Panc1 (cell line): ENCODE measurements at regions not wholly inside any gene's neighbourhood (a gene's known extent, or its start where the extent isn't known, plus 50 kb on each side); places are given as distances from the start of the nearest gene placed in this dataset.

Experiments
- ATAC-seq: fragments of 200-7000 bp; cut with Tn5 transposase; 2 replicates; pipeline ENCODE4 v1.9.1; 2020; ENCODE audit warnings: mild to moderate bottlenecking, moderate library complexity
- BruUV-seq: library from RNA; stranded (reverse); fragments of 400-500 nt; replicated peaks from 2 replicates; lab custom pipeline; 2021; lab: Mats Ljungman, UMichigan
- CTCF ChIA-PET: fragments of 300-600 bp; sonication (Branson Sonifier 250); formaldehyde crosslinking; loops from one replicate; lab custom pipeline; 2022; ENCODE audit warnings: antibody characterized with exemption; lab: Charles Lee
- POLR2A ChIA-PET: fragments of 300-600 bp; sonication (Branson Sonifier 250); formaldehyde crosslinking; loops from one replicate; lab custom pipeline; 2022; ENCODE audit warnings: antibody characterized with exemption; lab: Charles Lee
- DNase-seq: peaks from one replicate; pipeline ENCODE4 v3.0.0-alpha.2; 2010; ENCODE audit warnings: low read depth, low spot score
- H3K27ac ChIP-seq: 2 replicates; pipeline ENCODE4 v1.5.1; 2011; ENCODE audit warnings: mild to moderate bottlenecking, low read length, inconsistent platforms
- H3K27me3 ChIP-seq: fragments of 200-500 bp; sonication (Bioruptor generic); 2 replicates; pipeline ENCODE4 v1.6.0; 2014; ENCODE audit warnings: low read length, inconsistent platforms; ENCODE audit not compliant: control insufficient read depth, insufficient read depth
- H3K36me3 ChIP-seq: fragments of 200-500 bp; sonication (Bioruptor generic); 2 replicates; pipeline ENCODE4 v1.5.1; 2014; ENCODE audit warnings: inconsistent platforms, mild to moderate bottlenecking, low read length, moderate library complexity; ENCODE audit not compliant: control insufficient read depth, insufficient read depth
- H3K4me1 ChIP-seq: 2 replicates; pipeline ENCODE4 v1.5.1; 2011; ENCODE audit warnings: inconsistent platforms, mild to moderate bottlenecking, low read length, moderate library complexity; ENCODE audit not compliant: control insufficient read depth, insufficient read depth
- H3K4me3 ChIP-seq, 2 experiments: 2 replicates each; pipeline ENCODE4 v1.5.1; 2011 to 2012; ENCODE audit warnings: low read depth in 2 of 2, low read length in 2 of 2, mild to moderate bottlenecking in 2 of 2, inconsistent platforms in 1 of 2, moderate library complexity in 1 of 2
- H3K9me3 ChIP-seq: fragments of 200-500 bp; sonication (Bioruptor generic); 2 replicates; pipeline ENCODE4 v1.5.1; 2014; ENCODE audit warnings: low read depth, mild to moderate bottlenecking, inconsistent platforms, low read length, moderate library complexity; ENCODE audit not compliant: control insufficient read depth, insufficient read depth
- CTCF ChIP-seq: fragments of 450-650 bp; IDR thresholded peaks from 2 replicates; pipeline ENCODE4 v1.5.1; 2017; ENCODE audit warnings: mild to moderate bottlenecking
- POLR2AphosphoS5 ChIP-seq: IDR thresholded peaks from 2 replicates; pipeline ENCODE4 v1.6.1; 2012; ENCODE audit warnings: mild to moderate bottlenecking, low read depth, low read length, moderate library complexity
- REST ChIP-seq, 2 experiments: IDR thresholded peaks; 2 replicates each; pipeline ENCODE4 v1.6.1; 2011 to 2012; ENCODE audit warnings: low read depth in 2 of 2, control low read depth in 1 of 2, low read length in 1 of 2, mild to moderate bottlenecking in 1 of 2, moderate library complexity in 1 of 2; ENCODE audit not compliant: insufficient read depth in 1 of 2
- SIN3A ChIP-seq: IDR thresholded peaks from 2 replicates; pipeline ENCODE4 v1.6.1; 2012; ENCODE audit warnings: low read depth, mild to moderate bottlenecking, low read length, moderate library complexity, borderline replicate concordance; ENCODE audit not compliant: insufficient read depth
- TCF7L2 ChIP-seq: IDR thresholded peaks from 2 replicates; pipeline ENCODE4 v1.6.1; 2011; ENCODE audit warnings: mild to moderate bottlenecking, low read depth, low read length, inconsistent platforms
- in situ Hi-C: cut with HindIII; loops from 2 replicates; pipeline ENCODE4 v1.10.0; 2016; ENCODE audit warnings: low sequenced_read_pairs, low pct_unique_long_range_greater_than_20kb
- intact Hi-C: fragments of 100-400 bp; cut with micrococcal nuclease; formaldehyde crosslinking; loops from one replicate; pipeline ENCODE4 v1.10.0; 2022; ENCODE audit not compliant: unreplicated experiment

GRCh38 chr11:119531056-119531455 lies 108.1 kb upstream of the THY1 start:
- no peak for DNase-seq
- ChIA-PET POLR2A (no interaction called here), CTCF (no interaction called here)
- no peaks in the 10 kb centered on the region for H3K36me3 ChIP-seq
- in situ Hi-C loops (no loop called here), intact Hi-C loops (no loop called here)
- TF ChIP-seq REST (IDR thresholded peaks at IDR 0.05; ENCODE audit: insufficient read depth in 1 of 2, low read depth in 2 of 2, low read length in 1 of 2) = no peak
- TF ChIP-seq CTCF = no peak
- no peak for TF ChIP-seq POLR2AphosphoS5
- no peak for TF ChIP-seq SIN3A
- no peak for TF ChIP-seq TCF7L2
- ATAC-seq = no peak
- H3K9me3 ChIP-seq = no peaks in the 10 kb centered on the region
- no peaks in the 10 kb centered on the region for H3K4me1 ChIP-seq
- no TSS peak for BruUV-seq
- no peak overlapping the region for H3K27ac ChIP-seq
- H3K27me3 ChIP-seq = peaks cover 2% of the 10 kb centered on the region; the same call in 1 of the 2 replicates
- no peak overlapping the region for H3K4me3 ChIP-seq

GRCh38 chr11:119530509-119530908 lies 107.5 kb upstream of the THY1 start:
- no peak for ATAC-seq
- no peak overlapping the region for H3K27ac ChIP-seq
- no peak overlapping the region for H3K4me3 ChIP-seq
- peaks cover 2% of the 10 kb centered on the region; the same call in 1 of the 2 replicates for H3K27me3 ChIP-seq
- no peaks in the 10 kb centered on the region for H3K36me3 ChIP-seq
- no peaks in the 10 kb centered on the region for H3K9me3 ChIP-seq
- H3K4me1 ChIP-seq = no peaks in the 10 kb centered on the region
- CTCF ChIA-PET = no interaction called here
- in situ Hi-C loops = no loop called here
- DNase-seq = no peak
- no TSS peak for BruUV-seq
- TF ChIP-seq CTCF (no peak), SIN3A (no peak), REST (IDR thresholded peaks at IDR 0.05; ENCODE audit: insufficient read depth in 1 of 2, low read depth in 2 of 2, low read length in 1 of 2) (no peak), TCF7L2 (no peak), POLR2AphosphoS5 (no peak)
- intact Hi-C loops = no loop called here
- POLR2A ChIA-PET = no interaction called here
